ENCODE measurements at regions not wholly inside any gene's neighbourhood (a gene's known extent, or its start where the extent isn't known, plus 50 kb on each side); places are given as distances from the start of the nearest gene placed in this dataset.

GRCh38 chr14:101250948-101251811, 310.1 kb upstream of the DIO3 start:
- H3K4me3 ChIP-seq (ENCODE audit: control insufficient read depth, low read depth, low read length), result no peak overlapping the region
- TF ChIP-seq, protein P1, sequence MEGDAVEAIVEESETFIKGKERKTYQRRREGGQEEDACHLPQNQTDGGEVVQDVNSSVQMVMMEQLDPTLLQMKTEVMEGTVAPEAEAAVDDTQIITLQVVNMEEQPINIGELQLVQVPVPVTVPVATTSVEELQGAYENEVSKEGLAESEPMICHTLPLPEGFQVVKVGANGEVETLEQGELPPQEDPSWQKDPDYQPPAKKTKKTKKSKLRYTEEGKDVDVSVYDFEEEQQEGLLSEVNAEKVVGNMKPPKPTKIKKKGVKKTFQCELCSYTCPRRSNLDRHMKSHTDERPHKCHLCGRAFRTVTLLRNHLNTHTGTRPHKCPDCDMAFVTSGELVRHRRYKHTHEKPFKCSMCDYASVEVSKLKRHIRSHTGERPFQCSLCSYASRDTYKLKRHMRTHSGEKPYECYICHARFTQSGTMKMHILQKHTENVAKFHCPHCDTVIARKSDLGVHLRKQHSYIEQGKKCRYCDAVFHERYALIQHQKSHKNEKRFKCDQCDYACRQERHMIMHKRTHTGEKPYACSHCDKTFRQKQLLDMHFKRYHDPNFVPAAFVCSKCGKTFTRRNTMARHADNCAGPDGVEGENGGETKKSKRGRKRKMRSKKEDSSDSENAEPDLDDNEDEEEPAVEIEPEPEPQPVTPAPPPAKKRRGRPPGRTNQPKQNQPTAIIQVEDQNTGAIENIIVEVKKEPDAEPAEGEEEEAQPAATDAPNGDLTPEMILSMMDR (conservative IDR thresholded peaks at IDR 0.05; ENCODE audit: control insufficient read depth, insufficient read depth, low read depth, low read length), result no peak
- no peak for DNase-seq (ENCODE audit: low read depth)

DNA sequence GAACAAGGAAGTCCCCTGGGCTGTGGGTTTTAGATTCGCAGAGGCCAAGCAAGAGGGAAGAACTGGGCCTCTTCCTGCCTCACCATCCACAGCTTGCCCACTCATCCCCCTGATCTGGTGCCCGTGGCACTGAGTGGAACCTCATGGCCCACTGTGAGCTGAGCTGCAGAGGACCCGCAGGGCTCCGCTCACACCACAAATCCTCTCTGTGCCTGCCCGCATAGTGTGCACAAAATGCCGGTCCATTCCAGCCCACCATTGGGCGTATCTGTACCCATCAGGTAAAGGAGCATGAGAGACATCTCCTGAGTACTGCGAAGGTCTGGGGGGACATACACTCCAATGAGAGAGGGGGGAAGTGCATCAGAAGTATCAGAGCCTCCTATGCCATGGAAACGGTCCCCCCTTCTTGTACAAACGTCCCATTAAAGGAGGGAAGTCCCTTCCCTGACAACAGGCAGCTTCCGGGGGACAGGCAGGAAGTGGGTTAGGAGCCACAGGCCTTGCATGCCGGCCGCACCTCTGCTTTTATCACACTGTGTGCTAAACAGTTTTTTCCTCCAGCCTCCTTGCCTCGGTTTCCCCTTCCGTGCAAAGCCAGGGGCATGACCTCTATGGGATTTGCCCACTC, 309.4 kb upstream of the DIO3 start:
- no peak for DNase-seq (ENCODE audit: low read depth)
- TF ChIP-seq, protein P1 (conservative IDR thresholded peaks at IDR 0.05; ENCODE audit: control insufficient read depth, insufficient read depth, low read depth, low read length), result no peak
- no peak overlapping the region for H3K4me3 ChIP-seq (ENCODE audit: control insufficient read depth, low read depth, low read length)

DNA sequence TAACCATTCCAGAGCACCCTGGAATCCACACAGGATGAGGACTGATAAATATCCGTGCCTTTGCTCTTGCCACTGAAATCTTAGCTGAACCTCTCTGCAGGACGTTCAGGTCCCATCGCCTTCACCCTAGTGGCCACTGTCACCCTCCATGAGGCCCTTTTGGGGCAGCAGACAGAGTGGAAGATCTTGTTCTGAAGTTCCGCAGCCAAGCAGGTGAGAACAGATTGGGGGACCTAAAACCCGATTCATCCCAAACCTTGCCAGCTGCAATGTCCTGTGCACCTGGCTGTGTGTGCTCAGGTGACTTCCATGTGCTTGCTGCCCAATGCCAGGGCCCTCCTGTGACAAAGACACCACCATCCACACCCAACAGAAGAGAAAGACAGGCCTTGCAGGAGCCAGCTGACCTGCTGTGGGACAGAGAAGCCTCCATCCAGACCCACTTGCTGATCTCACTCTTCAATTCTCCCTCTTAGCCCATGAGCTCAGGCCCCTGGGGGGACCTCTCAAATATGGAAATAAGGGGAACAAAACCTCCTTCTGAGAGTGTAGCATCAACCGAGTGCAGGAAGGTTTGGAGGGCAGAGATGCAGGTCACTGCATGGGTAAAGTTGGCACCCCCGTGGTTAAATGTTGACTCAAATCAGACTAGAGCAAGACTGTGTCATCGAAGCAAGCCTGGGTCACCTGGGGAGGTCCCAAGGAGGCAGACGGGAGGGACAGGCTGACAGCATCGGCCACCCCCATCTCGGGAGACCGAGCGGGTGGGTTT, 308.7 kb upstream of the DIO3 start:
- TF ChIP-seq, protein P1 (conservative IDR thresholded peaks at IDR 0.05; ENCODE audit: control insufficient read depth, insufficient read depth, low read depth, low read length), result no peak

DNA sequence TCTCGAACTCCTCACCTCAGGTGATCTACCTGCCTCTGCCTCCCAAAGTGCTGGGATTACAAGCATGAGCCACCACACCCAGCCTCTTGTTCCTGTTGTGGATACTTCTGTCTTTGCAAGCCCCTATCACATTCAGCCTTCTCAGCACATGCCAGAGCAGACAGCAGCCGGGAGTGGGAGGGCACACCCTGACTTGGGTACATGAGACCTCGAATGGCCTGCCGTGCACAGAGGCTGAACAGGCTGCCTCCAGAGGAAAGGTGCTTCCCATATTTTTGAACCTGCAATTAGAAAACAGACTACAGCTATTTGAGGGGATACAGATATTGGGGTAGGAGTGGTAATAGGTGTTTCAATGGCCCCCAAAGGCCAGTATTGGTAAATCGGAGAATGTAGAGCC, 307.3 kb upstream of the DIO3 start:
- TF ChIP-seq, protein P1 (conservative IDR thresholded peaks at IDR 0.05; ENCODE audit: control insufficient read depth, insufficient read depth, low read depth, low read length), result no peak
- DNase-seq (ENCODE audit: low read depth), result no peak
- H3K4me3 ChIP-seq (ENCODE audit: control insufficient read depth, low read depth, low read length), result no peak overlapping the region

More for the DNA sequence above, 308.7 kb upstream of the DIO3 start:
- no peak for DNase-seq (ENCODE audit: low read depth)
- no peak overlapping the region for H3K4me3 ChIP-seq (ENCODE audit: control insufficient read depth, low read depth, low read length)

DNA sequence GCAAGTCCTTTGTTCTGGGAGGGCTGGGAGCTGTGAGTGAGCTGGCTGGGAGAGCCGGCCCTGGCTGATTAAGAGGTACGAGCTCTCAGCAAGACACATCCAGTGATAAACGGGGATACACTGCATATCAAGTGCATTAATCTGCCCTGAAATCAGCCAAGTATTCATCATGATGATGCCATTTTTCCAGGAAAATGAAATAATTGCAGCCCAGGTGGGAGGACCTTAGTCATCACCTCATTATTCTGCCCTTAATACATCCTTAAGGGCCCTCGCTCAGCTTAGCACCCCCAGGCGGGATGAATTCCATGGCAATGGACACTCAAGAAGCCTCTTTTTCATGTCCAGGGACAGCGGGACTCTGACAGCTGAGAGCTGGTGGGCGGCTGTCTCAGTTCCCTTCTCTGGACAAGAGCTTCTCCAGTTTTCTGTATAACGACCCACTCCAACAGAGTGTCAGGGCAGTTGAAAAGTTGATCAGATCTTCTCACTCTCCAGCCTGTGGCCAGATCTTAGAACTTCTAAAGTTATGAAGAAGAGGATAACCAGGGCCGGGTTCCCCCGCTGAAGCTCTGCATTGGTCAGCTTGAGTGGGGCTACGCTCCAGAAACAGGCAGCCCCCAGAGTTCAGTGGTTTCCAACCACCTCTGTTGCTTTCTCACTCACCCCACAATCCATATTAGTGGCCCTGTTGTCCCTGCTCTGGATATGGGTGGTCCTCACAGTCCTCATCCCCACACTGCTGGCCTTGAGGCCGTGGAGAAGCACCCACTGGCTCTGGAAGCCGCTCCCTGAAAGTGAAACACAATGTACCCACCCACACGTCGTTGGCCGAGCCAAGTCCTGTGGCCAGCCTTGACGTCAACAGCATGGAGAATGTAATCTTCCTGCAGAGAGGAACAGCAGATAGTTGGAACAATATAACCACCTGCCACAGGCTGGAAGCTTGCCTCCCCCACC, 306.2 kb upstream of the DIO3 start:
- H3K4me3 ChIP-seq (ENCODE audit: control insufficient read depth, low read depth, low read length), result no peak overlapping the region
- peak; percentile 54 for DNase-seq (ENCODE audit: low read depth)
- TF ChIP-seq, protein P1 (conservative IDR thresholded peaks at IDR 0.05; ENCODE audit: control insufficient read depth, insufficient read depth, low read depth, low read length), result no peak

- no peak overlapping the region for H3K4me3 ChIP-seq (ENCODE audit: control insufficient read depth, low read depth, low read length)
- TF ChIP-seq, protein P1 (conservative IDR thresholded peaks at IDR 0.05; ENCODE audit: control insufficient read depth, insufficient read depth, low read depth, low read length), result no peak
- no peak for DNase-seq (ENCODE audit: low read depth)
Measured at GRCh38 chr14:101255765-101256125, 305.6 kb upstream of the DIO3 start.
